MM.1S (cell line): ENCODE measurements at regions not wholly inside any gene's neighbourhood (a gene's known extent, or its start where the extent isn't known, plus 50 kb on each side); places are given as distances from the start of the nearest gene placed in this dataset.

ENCODE experiments used
- CTCF ChIP-seq: fragments of 300-600 bp; sonication (generic); IDR thresholded peaks from 2 replicates; pipeline ENCODE4 v1.5.1; 2016; ENCODE audit warnings: antibody characterized with exemption, low read length, mixed read lengths
- EZH2 ChIP-seq: fragments of 300-600 bp; sonication (generic); optimal IDR thresholded peaks from 2 replicates; pipeline ENCODE3; 2017; ENCODE audit warnings: low read depth, mild to moderate bottlenecking, antibody characterized with exemption, low read length, mixed read lengths
- EZH2phosphoT487 ChIP-seq: fragments of 300-600 bp; sonication (generic); IDR thresholded peaks from 2 replicates; pipeline ENCODE4 v1.6.1; 2018; ENCODE audit warnings: antibody characterized with exemption, low read length

DNA sequence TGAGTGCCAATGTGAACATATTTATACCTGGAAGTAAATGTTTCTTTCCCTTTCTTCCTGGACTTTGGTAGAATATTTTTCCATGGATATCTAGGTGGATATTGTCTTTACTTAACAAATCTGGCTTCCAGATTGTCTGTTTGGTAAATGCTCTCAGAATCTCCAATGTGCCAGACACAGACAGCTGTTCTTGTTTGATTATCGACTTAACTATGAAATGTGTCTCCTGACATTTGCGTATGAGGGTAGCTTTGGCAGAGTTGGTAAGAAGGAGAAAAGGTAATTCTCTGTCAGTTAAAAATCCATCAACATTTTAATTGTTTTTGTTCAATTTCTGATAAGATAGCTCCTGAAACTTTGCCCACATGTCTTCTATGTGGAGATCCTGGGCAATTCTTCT is 196.4 kb upstream of the NUDT12 start:
- TF ChIP-seq CTCF = no peak
- no peak for TF ChIP-seq EZH2
- TF ChIP-seq EZH2phosphoT487 = no peak
